OCI-LY1 (cell line): ENCODE measurements at regions not wholly inside any gene's neighbourhood (a gene's known extent, or its start where the extent isn't known, plus 50 kb on each side); places are given as distances from the start of the nearest gene placed in this dataset.

Experiments used
- CTCF ChIP-seq: fragments of 200-600 bp; sonication (generic), shearing (Covaris generic); IDR thresholded peaks from 2 replicates; pipeline ENCODE4 v1.5.1; 2017; ENCODE audit warnings: mild to moderate bottlenecking, antibody characterized with exemption, low read length, moderate library complexity, mixed read lengths
- EZH2 ChIP-seq: fragments of 200-600 bp; sonication (generic), shearing (Covaris generic); IDR thresholded peaks from 2 replicates; pipeline ENCODE4 v1.8.0; 2017; ENCODE audit warnings: borderline replicate concordance, mixed run types, mild to moderate bottlenecking, antibody characterized with exemption, low read length, moderate library complexity, mixed read lengths

GRCh38 chr11:95577716-95578460 lies 211.7 kb downstream of the FAM76B start:
- TF ChIP-seq CTCF (no peak), EZH2 (no peak)
